NCI-H82 treated with DMSO at 0.1 percent for 48 hours (cell line): ENCODE measurements at regions not wholly inside any gene's neighbourhood (a gene's known extent, or its start where the extent isn't known, plus 50 kb on each side); places are given as distances from the start of the nearest gene placed in this dataset.

Experiments used
- DNase-seq: peaks from one replicate; lab custom pipeline; 2025; ENCODE audit not compliant: unreplicated experiment; lab: John Stamatoyannopoulos, UW

DNA sequence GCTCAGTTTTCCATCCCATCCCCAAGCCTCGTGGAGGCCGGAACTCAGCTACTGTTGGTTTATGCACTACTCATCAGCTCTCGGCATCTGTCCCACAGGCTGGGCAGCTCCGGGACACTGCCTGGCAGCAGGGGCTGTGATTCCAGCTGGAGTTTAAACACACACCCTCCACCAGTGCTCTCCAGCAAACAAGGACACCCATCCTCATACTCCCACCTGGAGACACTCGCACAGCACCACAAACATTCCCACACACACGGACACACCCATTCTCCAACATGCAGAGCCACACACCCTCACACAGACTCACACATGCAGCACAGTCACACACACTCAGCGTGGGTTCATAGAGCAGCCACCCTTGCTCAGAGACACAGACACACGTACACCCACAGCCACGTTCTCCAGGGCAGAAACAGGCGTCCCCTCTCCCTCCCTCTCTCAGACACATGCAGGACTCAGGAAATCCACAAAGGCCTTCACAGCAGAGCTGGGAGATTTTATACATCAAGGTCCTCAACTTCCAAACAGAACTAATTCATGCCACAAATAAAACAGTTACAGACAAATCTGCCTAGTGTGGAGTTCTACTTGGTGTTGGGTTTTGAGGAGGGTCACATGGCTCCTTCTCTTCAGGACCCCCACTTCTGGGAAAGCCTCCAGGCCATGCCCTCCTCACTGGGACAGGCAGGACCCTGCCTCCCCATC is 785.4 kb downstream of the UQCRFS1 start:
- DNase-seq, result no peak

DNA sequence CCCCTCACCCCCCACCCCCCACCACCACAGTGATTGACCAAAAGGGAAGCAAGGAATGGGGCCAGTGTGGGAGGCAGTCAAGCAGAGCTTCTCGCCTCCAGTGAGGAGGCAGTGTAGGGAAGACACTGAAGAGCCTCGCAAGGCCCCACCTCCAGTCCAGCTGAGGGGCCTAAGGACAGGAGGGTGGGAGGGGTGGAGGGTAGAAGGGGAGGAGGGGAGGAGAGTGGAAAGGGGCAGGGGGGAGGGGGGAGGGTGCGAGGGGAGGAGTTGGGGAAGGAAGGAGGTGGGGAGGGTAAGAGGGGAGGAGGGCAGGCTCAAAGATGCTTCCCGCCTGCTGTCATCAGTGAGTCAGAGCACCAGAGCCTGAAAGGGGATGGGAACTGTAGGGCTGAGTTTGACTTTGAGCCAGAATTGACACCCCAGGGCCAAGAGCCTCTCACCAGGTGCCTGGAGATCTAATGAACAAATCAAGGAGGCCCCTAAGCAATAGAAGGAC is 786.2 kb downstream of the UQCRFS1 start:
- DNase-seq, result no peak

DNA sequence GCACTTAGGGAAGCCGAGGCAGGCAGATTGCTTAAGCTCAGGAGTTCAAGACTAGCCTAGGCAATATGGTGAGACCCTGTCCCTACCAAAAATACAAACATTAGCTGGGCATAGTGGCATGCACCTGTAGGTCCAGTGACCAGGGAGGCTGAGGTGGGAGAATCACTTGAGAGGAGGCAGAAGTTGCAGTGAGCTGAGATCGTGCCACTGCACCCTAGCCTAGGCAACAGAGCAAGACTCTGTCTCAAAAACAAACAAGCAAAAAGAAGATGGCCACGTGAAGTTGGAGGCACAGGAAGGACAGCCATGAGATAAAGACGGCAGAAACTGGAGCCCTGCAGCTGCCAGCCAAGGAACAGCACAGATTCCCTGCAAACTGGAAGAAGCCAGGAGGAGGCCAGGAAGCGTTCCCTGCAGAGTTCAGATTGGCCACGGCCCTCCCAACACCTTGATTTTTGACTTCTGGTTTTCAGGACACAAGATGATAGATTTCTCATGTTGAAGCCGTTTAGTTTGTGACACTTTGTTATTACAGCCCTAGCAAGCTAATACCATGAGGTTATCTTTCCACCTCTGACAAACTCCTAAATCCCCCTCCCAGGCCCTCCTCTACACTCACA is 786.7 kb downstream of the UQCRFS1 start:
- no peak for DNase-seq

DNA sequence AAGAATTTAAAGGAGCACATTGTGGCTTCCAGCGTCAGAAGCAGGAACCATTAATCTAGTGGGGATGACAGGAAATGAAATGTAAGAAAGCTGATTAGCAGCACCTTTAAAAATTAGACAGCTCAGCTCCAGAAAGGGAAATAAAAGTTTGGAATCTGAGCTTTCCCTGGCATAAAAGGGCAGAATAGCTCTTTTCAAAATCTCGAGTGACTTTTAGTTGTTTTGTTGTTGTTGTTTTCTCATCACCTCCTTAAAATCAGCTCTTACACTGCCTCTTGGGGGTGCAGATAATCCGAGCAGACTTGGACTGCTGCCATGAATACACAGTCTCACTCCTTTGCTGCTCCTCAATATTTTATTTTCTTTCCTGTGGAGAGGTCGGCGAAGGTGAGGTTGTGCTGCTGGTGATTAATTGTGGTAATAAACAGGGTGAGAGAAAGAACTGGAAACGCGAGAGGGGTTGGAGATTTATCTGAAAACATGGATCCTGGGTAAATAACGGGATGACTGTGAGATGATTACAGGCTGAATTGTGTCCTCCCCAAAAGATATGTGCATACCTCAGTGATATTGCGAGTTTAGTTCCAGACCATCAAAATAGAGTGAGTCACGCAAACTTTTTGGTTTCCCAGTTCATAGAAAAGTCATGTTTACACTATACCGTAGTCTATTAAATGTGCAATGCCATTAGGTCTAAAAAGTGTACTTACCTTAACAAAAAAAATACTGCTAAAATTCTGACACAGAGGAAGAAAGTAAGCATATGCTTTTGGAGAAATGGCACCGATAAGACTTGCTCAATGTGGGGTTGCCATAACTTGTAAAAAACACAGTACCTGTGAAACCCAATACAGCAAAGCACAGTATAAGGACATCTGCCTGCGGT is 787.7 kb downstream of the UQCRFS1 start:
- no peak for DNase-seq

DNA sequence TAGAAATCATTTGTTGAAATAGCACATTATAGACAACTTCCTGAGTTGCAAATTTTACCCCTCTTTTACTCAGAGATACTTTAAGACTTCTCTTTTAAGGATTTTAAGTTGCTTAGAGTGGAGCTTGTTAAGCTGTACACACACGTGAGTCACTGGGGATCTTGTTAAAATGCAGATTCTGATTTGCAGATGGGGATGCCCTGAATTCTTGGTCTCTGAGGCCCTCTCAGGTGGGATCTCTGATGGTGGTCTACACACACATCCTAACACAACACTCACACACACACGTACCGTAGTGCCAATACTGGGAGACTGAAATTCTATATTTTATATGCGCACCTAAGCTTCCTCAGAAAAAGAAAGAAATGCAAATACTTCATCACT is 788.3 kb downstream of the UQCRFS1 start:
- DNase-seq, result no peak

DNA sequence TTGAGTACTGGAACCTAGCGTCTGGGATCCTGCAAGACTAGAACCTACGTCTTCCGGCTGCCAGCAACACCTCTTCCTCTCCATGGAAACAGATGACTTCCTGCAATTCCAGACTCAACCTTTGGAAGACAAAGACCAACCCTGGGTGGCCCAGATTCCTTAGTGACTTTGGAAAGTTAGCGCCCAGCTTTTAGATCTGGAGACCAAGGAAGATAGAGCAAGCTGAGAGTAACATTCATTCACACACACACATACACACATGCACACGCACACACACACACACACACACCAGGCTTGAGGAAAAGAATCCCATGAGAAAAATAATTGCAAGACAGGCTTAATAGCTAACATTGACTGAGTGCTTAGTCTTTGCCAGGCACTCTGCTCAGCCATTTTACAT is 788.9 kb downstream of the UQCRFS1 start:
- DNase-seq, result no peak

DNA sequence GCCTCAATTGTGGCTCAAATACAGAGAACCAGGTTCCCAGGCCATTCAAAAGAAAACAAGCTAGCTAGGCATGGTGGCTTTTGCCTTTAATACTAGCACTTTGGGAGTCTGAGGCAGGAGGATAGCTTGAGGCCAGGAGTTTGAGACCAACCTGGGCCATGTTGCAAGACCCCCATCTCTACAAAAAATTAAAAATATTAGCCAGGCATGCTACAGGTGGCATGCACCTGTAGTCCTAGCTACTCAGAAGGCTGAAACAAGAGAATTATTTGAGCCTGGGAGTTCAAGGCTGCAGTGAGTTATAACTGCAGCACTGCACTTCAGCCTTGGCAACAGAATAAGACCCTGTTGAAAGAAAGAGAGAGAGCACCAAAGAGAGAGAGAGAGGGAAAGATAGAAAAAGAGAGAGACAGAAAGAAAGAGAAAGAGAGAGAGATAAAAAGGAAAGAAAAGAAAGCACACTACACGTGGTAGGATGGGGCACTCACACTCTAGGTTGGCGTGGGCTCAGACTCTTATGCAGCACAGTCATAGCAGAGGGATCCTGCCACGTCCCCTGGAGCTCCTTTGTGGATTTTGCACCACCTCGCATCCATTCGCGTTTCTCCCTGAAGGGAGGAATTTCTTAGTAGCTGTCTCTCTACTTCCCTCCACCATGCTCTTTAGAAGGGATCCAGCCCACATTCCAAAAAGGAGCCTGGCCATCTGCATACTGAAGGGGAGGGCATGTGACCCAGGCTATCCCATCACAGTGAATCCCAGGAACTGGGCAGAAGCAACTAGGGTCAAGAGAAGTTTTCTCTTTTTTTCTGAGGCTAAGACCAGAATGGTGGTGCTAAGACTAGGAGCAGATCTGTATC is 789.9 kb downstream of the UQCRFS1 start:
- DNase-seq, result no peak

DNA sequence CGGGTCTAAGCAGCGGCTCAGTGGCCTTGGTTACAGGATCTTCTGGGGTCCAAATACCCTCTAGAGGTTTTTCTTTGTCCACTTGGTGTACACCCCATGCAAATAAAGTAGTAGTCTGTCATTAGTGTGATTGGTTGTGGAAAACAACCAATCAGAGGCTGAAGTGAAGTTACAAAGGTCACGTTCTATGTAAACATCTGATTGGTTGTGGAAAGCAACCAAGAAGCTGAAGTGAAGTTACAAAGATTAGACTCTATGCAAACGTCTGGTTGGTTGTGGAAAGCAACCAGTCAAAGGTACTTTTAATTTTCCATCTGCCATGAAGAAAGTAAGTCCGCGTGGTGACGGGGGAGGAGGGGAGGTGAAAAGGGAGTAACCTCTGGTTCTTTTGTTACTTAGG is 790.9 kb downstream of the UQCRFS1 start:
- DNase-seq, result no peak

DNA sequence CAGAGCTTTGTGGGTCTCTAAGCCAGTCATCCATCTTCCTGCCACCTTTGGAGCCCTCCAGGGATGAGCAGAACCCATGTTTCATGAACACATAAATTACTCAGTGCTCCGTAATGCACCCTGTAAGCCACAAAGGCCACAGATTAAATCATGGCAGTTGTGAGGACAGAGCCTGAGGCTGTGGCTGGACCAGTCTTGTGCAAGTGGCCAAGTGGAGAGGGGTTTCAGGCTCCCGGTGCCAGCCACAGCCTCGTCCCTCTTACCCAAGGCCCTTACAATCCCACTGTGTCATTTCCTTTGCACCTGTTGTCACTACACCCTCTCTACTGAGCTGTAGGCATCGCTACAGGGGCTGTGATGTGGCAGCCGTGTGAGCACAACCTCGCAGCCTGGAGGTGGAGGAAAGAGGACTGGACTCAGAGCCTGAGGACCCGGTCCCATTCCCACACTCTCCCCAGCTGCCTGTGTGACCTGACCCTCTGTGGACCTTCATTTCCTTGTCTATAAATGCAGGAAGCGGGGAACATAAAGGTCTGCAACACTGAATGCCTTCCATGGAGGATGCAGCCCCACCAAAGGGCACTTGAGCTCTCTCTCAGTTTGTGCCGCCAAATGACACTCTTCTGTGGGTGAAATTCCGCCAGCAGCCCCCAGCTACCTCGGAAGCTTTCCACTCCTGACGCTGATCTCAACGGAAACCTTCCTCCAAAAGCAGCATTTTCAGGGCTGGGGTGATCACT is 792.0 kb downstream of the UQCRFS1 start:
- DNase-seq, result no peak

DNA sequence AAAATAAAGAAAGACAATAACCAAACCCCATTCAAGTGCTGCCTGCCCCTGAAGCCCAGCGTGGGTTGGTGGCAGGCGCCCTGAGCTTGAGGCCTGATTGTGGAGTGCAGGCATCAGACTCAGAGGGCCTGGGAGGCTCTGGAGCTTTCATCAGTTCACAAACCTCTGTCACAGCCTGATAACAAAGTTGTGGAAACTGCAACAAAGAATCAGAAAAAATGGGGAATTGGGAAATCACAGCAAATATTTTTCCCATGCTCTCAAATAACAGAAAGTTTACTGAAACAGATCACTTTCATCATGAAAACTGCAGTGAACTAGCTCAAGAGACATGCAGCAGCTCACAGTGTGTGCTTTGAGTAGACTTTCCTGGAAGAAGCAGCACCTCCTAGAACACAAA is 793.6 kb downstream of the UQCRFS1 start:
- DNase-seq, result no peak

DNA sequence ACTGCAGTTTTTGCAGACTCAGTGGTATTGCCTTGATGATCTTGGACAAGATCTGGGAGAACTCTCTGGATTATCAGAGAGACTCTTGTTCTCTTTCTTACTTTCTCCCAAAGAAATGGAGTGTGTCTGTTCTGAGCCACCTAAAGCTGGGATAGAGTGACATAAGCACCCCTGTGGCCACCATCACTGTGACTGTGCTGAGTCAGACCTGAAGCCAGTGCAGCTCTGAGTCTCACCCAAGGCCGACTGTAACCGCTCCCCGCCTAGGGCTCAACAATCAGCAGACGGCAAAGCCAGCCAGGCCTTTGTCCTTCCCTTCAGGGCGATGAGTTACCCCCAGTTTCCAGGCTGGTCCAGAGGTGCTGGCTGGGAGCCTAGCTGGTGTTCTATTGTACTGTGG is 795.6 kb downstream of the UQCRFS1 start:
- no peak for DNase-seq

DNA sequence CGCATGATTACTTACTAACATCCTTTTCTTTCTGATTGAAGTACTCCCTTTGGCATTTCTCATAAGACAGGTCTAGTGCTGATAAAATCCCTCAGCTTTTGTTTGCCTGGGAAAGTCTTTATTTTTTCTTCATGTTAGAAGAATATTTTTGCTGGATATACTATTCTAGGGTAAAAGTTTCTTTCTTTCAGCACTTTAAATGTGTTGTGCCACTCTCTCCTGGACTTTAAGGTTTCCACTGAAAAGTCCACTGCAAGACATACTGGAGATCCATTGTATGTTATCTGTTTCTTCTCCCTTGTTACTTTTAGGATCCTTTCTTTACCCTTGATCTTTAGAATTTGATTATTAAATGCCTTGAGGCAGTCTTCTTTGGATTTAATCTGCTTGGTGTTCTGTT is 796.7 kb downstream of the UQCRFS1 start:
- DNase-seq, result no peak

DNA sequence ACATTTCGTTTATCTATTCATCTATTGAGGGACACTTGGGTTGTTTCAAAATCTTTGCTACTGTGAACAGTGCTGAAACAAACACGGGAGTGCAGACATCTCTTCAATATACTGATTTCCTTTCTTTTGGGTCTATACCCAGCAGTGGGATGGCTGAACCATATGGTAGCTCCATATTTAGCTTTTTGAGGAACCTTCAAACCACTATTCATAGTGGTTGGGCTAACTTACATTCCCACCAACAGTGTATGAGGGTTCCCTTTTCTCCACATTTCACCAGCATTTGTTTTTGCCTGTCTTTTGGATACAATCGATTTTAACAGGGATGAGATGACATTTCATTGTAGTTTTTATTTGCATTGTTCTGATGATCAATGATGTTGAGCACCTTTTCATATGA is 798.2 kb downstream of the UQCRFS1 start:
- no peak for DNase-seq

DNA sequence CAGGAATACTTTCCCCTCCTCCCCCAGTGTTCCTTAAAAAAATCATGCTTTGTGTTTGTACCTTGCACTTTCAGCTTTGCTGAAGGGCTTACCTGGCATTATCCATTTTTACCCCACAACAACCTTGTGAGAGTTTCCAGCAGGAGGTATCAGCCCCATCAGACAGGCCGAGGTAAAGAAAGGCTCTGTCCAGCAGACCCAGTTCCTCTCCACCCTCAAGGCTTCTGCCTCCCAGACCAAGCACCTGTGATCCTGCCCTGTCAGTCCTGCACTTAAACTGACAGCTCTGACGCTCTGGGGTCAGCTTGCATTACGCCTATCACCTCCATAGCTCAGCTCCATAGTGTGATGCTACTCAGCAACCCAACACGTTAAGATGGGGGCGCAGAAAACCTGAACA is 803.1 kb downstream of the UQCRFS1 start:
- DNase-seq, result no peak

DNA sequence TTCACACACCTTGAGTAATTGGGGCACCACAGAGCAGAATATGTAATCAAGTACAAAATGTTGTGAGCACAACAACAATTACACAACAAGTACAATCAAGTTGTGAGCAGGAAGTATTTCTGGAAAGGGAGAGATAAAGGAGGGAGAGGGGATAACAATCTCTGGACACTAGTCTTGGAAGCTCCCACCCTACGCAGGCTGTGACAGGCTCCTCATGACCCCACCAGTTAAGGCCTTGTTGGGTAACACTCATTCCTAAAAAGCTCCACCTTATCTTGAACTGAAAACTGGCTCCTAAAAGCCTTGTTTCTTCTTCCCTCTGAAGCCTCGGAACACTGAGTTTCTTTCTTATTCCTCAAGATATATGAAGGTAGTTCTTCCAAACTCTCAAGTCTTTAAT is 806.0 kb downstream of the UQCRFS1 start:
- DNase-seq, result no peak

DNA sequence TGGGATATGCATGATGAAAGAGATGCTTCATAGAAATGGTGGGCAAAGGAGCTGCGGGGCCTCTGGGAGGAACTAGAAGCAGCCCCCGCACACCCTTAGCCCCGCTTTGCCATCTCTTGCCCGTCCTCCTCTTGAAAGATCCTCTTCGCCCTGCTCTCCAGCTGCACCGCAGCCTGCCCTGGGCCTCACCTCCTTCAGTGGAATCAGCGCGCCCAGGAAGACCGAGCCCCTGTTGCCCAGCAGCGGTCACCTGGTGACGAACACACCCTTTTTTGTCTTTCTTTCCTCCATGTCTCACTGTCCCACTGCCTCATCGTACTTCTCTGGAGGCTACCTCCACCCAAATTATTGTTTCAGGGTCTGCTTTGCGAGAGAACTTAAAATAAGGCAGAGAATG is 807.6 kb downstream of the UQCRFS1 start:
- DNase-seq, result no peak

DNA sequence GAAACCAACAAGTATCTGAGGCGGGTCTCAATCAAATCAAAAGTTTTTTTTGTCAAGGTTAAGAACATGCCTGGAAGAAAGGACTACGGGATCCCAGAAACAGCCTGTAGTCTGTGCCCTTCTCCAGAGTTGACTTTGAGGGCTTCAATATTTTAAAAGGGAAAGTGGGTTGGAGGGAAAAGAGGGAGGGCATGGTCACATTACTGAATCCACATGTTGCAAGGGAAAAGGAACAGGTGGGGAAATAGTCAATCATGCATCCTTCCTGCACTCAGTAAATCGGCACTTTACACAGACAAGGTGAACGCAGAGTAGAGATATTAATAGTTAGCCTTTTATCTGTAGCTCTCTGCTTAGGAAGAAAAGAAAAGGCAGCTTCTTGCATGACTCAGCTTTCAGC is 808.5 kb downstream of the UQCRFS1 start:
- DNase-seq, result no peak

DNA sequence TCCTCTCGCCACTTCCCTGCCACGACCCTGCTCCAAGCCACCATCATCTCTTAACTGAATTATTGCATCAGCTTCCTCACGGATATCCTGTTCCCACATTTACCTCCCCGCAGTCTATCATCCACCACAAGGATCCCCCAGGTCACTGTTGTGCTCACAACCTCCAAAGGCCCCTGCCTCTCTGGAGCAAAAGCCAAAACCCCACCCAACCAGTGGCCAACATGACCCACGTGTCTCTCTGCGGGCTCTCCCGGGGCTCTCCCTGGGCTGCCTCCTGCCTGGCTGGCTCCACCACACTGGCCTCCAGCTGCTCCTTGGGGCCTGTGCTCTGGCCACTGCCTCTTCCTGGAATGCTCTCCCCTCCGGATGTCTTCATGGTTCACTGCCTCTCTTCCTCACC is 809.3 kb downstream of the UQCRFS1 start:
- DNase-seq, result no peak

DNA sequence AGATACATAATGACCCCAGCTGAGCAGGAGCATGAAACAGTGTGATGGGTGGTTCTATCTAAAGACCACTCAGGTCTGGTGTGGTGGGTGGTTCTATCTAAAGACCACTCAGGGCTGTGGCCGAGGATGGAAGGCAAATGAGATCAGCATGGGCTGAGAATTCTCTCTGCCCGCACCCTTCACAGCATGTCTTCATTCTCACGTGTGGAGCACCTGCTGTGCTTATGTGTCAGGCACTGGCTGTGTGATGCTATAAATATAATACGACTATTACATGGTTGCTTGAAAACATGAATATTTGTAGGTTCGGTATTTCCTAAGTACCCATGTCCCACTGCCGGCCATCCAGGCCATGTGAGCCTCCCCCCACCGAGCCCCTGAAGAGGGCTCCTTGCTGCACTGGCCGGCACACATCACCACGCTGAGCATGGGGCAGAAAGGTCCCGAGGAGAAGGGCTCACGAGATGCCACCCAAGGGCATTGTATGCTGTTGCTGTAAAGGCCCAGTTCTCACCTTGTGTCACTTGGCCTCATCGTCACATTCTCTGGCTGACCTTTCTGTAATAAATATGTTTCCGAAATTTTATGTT is 810.2 kb downstream of the UQCRFS1 start:
- DNase-seq, result no peak
